ENCODE measurements at regions not wholly inside any gene's neighbourhood (a gene's known extent, or its start where the extent isn't known, plus 50 kb on each side); places are given as distances from the start of the nearest gene placed in this dataset.
A peak's percentile ranks its signal among the peaks of the same experiment; 100 is the strongest.

GRCh38 chr18:76075777-76076176 lies 419.3 kb downstream of the ZNF516 start:
- no peak for TF ChIP-seq CEBPB (IDR thresholded peaks at IDR 0.05)

GRCh38 chr18:76064998-76065397 lies 430.0 kb downstream of the ZNF516 start:
- TF ChIP-seq TCF12 (IDR thresholded peaks at IDR 0.05; ENCODE audit: low read depth) (no peak), USF1 (IDR thresholded peaks at IDR 0.05) (0 out of 2 replicates have a peak, but pooled peaks have one; percentile 13), MAX (IDR thresholded peaks at IDR 0.05) (no peak)

- TF ChIP-seq USF1 (IDR thresholded peaks at IDR 0.05) (no peak), TEAD4 (IDR thresholded peaks at IDR 0.05) (no peak), CEBPB (IDR thresholded peaks at IDR 0.05) (no peak), ZBTB7A (IDR thresholded peaks at IDR 0.05; ENCODE audit: low read depth) (no peak), TCF12 (IDR thresholded peaks at IDR 0.05; ENCODE audit: low read depth) (no peak), EGR1 (IDR thresholded peaks at IDR 0.05) (no peak), YY1 (IDR thresholded peaks at IDR 0.05; ENCODE audit: low read depth) (no peak), TAF1 (IDR thresholded peaks at IDR 0.05; ENCODE audit: low read depth) (no peak), EP300 (IDR thresholded peaks at IDR 0.05; ENCODE audit: borderline replicate concordance) (no peak), FOXM1 (IDR thresholded peaks at IDR 0.05; ENCODE audit: borderline replicate concordance, low read depth) (no peak), MAX (IDR thresholded peaks at IDR 0.05) (no peak)
Observed at GRCh38 chr18:76058146-76058545, 436.9 kb downstream of the ZNF516 start.

- no peak for TF ChIP-seq MAX (IDR thresholded peaks at IDR 0.05)
- no peak for TF ChIP-seq CREB1 (IDR thresholded peaks at IDR 0.05; ENCODE audit: low read depth)
- no peak for TF ChIP-seq CEBPB (IDR thresholded peaks at IDR 0.05)
- TF ChIP-seq EP300 (IDR thresholded peaks at IDR 0.05; ENCODE audit: borderline replicate concordance): no peak
- no peak for TF ChIP-seq ZBTB7A (IDR thresholded peaks at IDR 0.05; ENCODE audit: low read depth)
- TF ChIP-seq FOXM1 (IDR thresholded peaks at IDR 0.05; ENCODE audit: borderline replicate concordance, low read depth): no peak
- no peak for TF ChIP-seq YY1 (IDR thresholded peaks at IDR 0.05; ENCODE audit: low read depth)
- no peak for TF ChIP-seq TEAD4 (IDR thresholded peaks at IDR 0.05)
- TF ChIP-seq NFIC (IDR thresholded peaks at IDR 0.05): no peak
- no peak for TF ChIP-seq TAF1 (IDR thresholded peaks at IDR 0.05; ENCODE audit: low read depth)
- TF ChIP-seq REST (IDR thresholded peaks at IDR 0.05; ENCODE audit: low read depth): no peak
- no peak for TF ChIP-seq EGR1 (IDR thresholded peaks at IDR 0.05)
- no peak for TF ChIP-seq TCF12 (IDR thresholded peaks at IDR 0.05; ENCODE audit: low read depth)
- TF ChIP-seq USF1 (IDR thresholded peaks at IDR 0.05): no peak
Observed at GRCh38 chr18:76057386-76057785, 437.7 kb downstream of the ZNF516 start.

- TF ChIP-seq EP300 (IDR thresholded peaks at IDR 0.05; ENCODE audit: borderline replicate concordance) (no peak), MAX (IDR thresholded peaks at IDR 0.05) (no peak), CEBPB (IDR thresholded peaks at IDR 0.05) (no peak), FOXM1 (IDR thresholded peaks at IDR 0.05; ENCODE audit: borderline replicate concordance, low read depth) (no peak)
Observed at GRCh38 chr18:76056471-76057110, 438.5 kb downstream of the ZNF516 start.

GRCh38 chr18:76055578-76055977 lies 439.5 kb downstream of the ZNF516 start:
- no peak for TF ChIP-seq CEBPB (IDR thresholded peaks at IDR 0.05)

- TF ChIP-seq YY1 (IDR thresholded peaks at IDR 0.05; ENCODE audit: low read depth) (no peak), RAD21 (IDR thresholded peaks at IDR 0.05; ENCODE audit: low read depth) (no peak), MAX (IDR thresholded peaks at IDR 0.05) (no peak), CEBPB (IDR thresholded peaks at IDR 0.05) (no peak)
Observed at GRCh38 chr18:76055025-76055424, 440.0 kb downstream of the ZNF516 start.

GRCh38 chr18:76054156-76054555 lies 440.9 kb downstream of the ZNF516 start:
- TF ChIP-seq EGR1 (IDR thresholded peaks at IDR 0.05): no peak
- no peak for TF ChIP-seq USF1 (IDR thresholded peaks at IDR 0.05)
- TF ChIP-seq NFIC (IDR thresholded peaks at IDR 0.05): no peak
- TF ChIP-seq FOXM1 (IDR thresholded peaks at IDR 0.05; ENCODE audit: borderline replicate concordance, low read depth): no peak

Data from Ishikawa (cell line).